Testis (tissue), 2 donors: ENCODE measurements at regions not wholly inside any gene's neighbourhood (a gene's known extent, or its start where the extent isn't known, plus 50 kb on each side); places are given as distances from the start of the nearest gene placed in this dataset.

Source experiments
- POLR2A ChIP-seq: fragments of 450-650 bp; IDR thresholded peaks from one replicate; pipeline ENCODE4 v1.6.1; 2017; ENCODE audit warnings: antibody characterized with exemption, mild to moderate bottlenecking, moderate library complexity
- TF ChIP-seq, protein P1 (sequence below), 3 experiments: fragments of 450-650 bp in 2 of 3; fragments of 200-600 bp in 1 of 3; sonication (generic) in 1 of 3; IDR thresholded peaks; one replicate each; pipeline ENCODE4 v1.5.1; 2016 to 2019; ENCODE audit warnings: antibody characterized with exemption in 3 of 3, mild to moderate bottlenecking in 2 of 3, moderate library complexity in 1 of 3

DNA sequence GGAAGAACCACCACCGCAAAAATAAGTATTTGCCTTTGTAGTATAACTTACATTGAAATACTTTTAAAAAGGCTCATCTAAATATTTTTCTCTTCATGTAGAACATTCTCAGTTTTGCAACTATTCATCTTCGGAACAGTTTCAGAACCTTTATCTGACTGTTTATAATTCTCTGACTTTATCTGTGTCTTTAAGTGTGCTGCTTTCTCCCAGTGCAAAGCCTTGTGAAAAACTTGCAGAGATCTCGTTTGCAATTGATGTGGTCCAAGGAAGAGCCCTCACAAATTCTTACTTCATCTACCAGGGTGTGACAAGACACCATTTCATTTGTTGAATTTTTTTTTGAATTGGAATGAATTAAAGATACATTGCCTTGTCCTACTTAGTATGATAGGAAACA is 186.4 kb downstream of the DKK1 start:
- no peak for TF ChIP-seq POLR2A
- TF ChIP-seq, protein P1, sequence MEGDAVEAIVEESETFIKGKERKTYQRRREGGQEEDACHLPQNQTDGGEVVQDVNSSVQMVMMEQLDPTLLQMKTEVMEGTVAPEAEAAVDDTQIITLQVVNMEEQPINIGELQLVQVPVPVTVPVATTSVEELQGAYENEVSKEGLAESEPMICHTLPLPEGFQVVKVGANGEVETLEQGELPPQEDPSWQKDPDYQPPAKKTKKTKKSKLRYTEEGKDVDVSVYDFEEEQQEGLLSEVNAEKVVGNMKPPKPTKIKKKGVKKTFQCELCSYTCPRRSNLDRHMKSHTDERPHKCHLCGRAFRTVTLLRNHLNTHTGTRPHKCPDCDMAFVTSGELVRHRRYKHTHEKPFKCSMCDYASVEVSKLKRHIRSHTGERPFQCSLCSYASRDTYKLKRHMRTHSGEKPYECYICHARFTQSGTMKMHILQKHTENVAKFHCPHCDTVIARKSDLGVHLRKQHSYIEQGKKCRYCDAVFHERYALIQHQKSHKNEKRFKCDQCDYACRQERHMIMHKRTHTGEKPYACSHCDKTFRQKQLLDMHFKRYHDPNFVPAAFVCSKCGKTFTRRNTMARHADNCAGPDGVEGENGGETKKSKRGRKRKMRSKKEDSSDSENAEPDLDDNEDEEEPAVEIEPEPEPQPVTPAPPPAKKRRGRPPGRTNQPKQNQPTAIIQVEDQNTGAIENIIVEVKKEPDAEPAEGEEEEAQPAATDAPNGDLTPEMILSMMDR (IDR thresholded peaks at IDR 0.05), result no peak
